Heart left ventricle (tissue), 13 donors: ENCODE measurements at regions not wholly inside any gene's neighbourhood (a gene's known extent, or its start where the extent isn't known, plus 50 kb on each side); places are given as distances from the start of the nearest gene placed in this dataset.
"Not testable (repeated sequence)": the region's sequence is repeated elsewhere in the genome, so short reads cannot be mapped to it uniquely, and the experiment has no call there.

Source experiments
- POLR2A ChIP-seq, 2 donors: fragments of 450-650 bp; IDR thresholded peaks; one replicate each; pipeline ENCODE4 v1.6.1; 2017; ENCODE audit warnings: antibody characterized with exemption in 2 of 2, mild to moderate bottlenecking in 2 of 2, moderate library complexity in 2 of 2
- TF ChIP-seq, protein P1 (sequence below), 12 donors: fragments of 200-600 bp; sonication (generic) in 4 of 12; IDR thresholded peaks; one replicate each; pipeline versions ENCODE4 v1.5.0 to v1.8.0; 2018 to 2022; ENCODE audit warnings: antibody characterized with exemption in 12 of 12, mild to moderate bottlenecking in 5 of 12
- donor health status: ischemic (EF 13 %, LVEDD 7.1; RV severe dilation, severe dysfunction).
- donor health status: DM: no; HTN: yes; CAD: no.
- donor health status: DM: no; HTN: no; CAD: no.
- donor health status: ischemic (EF 25% LVEDD 6.9; RV normal size, moderate dysfunction).
- donor health status: ischemic (EF 25% LVEDD 5.7; RV mildly dilated, moderate dysfunction).
- donor health status: ischemic (EF 35%, LVEDD 5.7; RV mildly dilated, moderate dysfunction).
- donor health status: nonischemic (EF 11% LVEDD 7.7; RV severe dilation, severe dysfunction).
- donor health status: DM: yes; HTN: yes; CAD: no.
- donor health status: PGD.
- donor health status: ischemic (EF 29% LVEDD 5.4; RV normal size, mild dysfunction).
- donor health status: nonischemic (EF 23%, LVEDD 6.1; RV moderate dilation, normal function).

DNA sequence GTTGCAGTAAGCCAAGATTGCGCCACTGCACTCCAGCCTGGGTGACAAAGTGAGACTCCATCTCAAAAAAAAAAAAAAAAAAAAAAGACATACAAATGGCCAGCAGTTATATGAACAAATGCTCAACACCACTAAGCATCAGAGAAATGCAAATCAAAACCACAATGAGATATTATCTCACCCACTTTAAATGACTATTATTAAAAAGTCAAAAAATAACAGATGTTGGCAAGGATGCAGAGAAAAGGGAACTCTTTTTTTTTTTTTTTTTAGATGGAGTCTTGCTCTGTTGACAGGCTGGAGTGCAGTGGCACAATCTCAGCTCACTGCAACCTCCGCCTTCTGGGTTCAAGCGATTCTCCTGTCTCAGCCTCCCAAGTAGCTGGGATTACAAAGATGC is 58.6 kb upstream of the CD55 start:
- TF ChIP-seq, protein P1, sequence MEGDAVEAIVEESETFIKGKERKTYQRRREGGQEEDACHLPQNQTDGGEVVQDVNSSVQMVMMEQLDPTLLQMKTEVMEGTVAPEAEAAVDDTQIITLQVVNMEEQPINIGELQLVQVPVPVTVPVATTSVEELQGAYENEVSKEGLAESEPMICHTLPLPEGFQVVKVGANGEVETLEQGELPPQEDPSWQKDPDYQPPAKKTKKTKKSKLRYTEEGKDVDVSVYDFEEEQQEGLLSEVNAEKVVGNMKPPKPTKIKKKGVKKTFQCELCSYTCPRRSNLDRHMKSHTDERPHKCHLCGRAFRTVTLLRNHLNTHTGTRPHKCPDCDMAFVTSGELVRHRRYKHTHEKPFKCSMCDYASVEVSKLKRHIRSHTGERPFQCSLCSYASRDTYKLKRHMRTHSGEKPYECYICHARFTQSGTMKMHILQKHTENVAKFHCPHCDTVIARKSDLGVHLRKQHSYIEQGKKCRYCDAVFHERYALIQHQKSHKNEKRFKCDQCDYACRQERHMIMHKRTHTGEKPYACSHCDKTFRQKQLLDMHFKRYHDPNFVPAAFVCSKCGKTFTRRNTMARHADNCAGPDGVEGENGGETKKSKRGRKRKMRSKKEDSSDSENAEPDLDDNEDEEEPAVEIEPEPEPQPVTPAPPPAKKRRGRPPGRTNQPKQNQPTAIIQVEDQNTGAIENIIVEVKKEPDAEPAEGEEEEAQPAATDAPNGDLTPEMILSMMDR (IDR thresholded peaks at IDR 0.05): not testable (repeated sequence)
- TF ChIP-seq POLR2A (IDR thresholded peaks at IDR 0.05): not testable (repeated sequence)
